Activated B cell treated with CpG ODN at 0.5 μM for 24 hours (primary cell): ENCODE measurements at regions not wholly inside any gene's neighbourhood (a gene's known extent, or its start where the extent isn't known, plus 50 kb on each side); places are given as distances from the start of the nearest gene placed in this dataset.

Source experiments
- ATAC-seq: fragments of 200-7000 bp; cut with Tn5 transposase; one replicate; pipeline ENCODE4 v1.10.0; 2021; ENCODE audit warnings: low read depth, mild to moderate bottlenecking, moderate library complexity
- CTCF ChIA-PET: fragments of 350-600 bp; sonication (Branson Sonifier 250); formaldehyde crosslinking; loops from one replicate; lab custom pipeline; 2021; ENCODE audit warnings: antibody characterized with exemption; lab: Charles Lee
- POLR2A ChIA-PET: fragments of 350-600 bp; sonication (Branson Sonifier 250); formaldehyde crosslinking; loops from one replicate; lab custom pipeline; 2021; ENCODE audit warnings: antibody characterized with exemption; lab: Charles Lee
- DNase-seq: peaks from one replicate; pipeline ENCODE4 v3.0.0; 2022
- H3K27ac Mint-ChIP-seq: one replicate; pipeline ENCODE4 v1.8.0; 2020; ENCODE audit warnings: mixed read lengths
- H3K27me3 Mint-ChIP-seq: one replicate; pipeline ENCODE4 v1.8.0; 2021; ENCODE audit warnings: mixed read lengths
- H3K36me3 Mint-ChIP-seq: one replicate; pipeline ENCODE4 v1.8.0; 2021; ENCODE audit warnings: low read depth, mixed read lengths
- H3K4me1 Mint-ChIP-seq: one replicate; pipeline ENCODE4 v1.8.0; 2021; ENCODE audit warnings: mixed read lengths
- H3K4me3 Mint-ChIP-seq: one replicate; pipeline ENCODE4 v1.8.0; 2020; ENCODE audit warnings: mild to moderate bottlenecking, mixed read lengths
- H3K9me3 Mint-ChIP-seq: one replicate; pipeline ENCODE4 v1.8.0; 2020; ENCODE audit warnings: mixed read lengths
- intact Hi-C: fragments of 100-400 bp; cut with micrococcal nuclease; formaldehyde crosslinking; loops from one replicate; pipeline ENCODE4 v1.15.1; 2024
- TF ChIP-seq, protein P1 (sequence below): fragments of 200-600 bp; IDR thresholded peaks from one replicate; pipeline ENCODE4 v1.8.0; 2022; ENCODE audit warnings: antibody characterized with exemption, mild to moderate bottlenecking

DNA sequence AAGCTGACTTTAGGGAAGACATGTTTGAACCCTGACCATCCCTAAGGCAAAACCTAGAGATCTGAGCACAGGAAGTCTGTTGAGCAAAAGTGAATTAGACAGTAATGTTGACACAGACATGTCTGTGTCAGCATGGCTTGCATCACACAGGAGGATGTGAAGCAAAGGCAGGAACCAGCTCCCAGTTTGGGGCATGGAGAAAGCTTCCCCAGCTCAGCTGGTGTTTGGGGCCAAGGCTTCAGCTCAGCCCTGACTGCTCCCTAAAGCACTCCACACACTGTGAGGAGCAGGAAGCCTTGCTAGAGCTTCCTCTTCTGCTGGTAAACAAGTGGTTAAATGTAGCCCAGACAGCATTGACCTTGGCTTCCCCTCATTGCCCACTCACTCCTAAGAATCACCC is 153.8 kb upstream of the UBL3 start:
- no peak for ATAC-seq

DNA sequence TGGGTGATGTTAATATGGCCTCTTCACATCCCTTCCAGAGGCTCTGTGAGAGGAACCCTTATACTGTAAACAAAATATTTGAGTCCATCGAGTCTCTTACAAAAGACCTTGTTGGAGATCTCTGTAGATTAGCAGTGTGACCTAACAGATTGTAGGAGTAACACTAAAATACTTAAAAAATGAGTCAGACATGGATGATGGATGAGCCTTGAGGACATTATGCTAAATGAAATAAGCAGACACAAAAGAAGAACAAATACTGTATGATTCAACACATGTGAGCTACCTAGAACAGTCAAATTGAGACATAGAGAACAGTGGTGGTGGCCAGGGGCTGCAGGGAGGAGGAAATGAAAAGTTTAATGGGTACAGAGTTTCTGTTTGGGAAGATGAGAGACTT is 152.2 kb upstream of the UBL3 start:
- Mint-ChIP-seq H3K27me3 (peaks cover 14% of the 10 kb centered on the region), H3K4me1 (no peaks in the 10 kb centered on the region), H3K4me3 (no peak overlapping the region), H3K36me3 (no peaks in the 10 kb centered on the region), H3K9me3 (no peaks in the 10 kb centered on the region), H3K27ac (no peak overlapping the region)
- ATAC-seq (no peak), DNase-seq (no peak)
- intact Hi-C loops: no loop called here
- CTCF ChIA-PET: interaction anchor here (0.7 kb wide), 1 partner anchor 231 kb away, joined by 3 read pairs; no protein-coding TSS in a partner anchor
- POLR2A ChIA-PET: no interaction called here
- TF ChIP-seq, protein P1, sequence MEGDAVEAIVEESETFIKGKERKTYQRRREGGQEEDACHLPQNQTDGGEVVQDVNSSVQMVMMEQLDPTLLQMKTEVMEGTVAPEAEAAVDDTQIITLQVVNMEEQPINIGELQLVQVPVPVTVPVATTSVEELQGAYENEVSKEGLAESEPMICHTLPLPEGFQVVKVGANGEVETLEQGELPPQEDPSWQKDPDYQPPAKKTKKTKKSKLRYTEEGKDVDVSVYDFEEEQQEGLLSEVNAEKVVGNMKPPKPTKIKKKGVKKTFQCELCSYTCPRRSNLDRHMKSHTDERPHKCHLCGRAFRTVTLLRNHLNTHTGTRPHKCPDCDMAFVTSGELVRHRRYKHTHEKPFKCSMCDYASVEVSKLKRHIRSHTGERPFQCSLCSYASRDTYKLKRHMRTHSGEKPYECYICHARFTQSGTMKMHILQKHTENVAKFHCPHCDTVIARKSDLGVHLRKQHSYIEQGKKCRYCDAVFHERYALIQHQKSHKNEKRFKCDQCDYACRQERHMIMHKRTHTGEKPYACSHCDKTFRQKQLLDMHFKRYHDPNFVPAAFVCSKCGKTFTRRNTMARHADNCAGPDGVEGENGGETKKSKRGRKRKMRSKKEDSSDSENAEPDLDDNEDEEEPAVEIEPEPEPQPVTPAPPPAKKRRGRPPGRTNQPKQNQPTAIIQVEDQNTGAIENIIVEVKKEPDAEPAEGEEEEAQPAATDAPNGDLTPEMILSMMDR: no peak

More for the DNA sequence above, 153.8 kb upstream of the UBL3 start:
- Mint-ChIP-seq H3K27ac (no peak overlapping the region), H3K27me3 (peaks cover 14% of the 10 kb centered on the region), H3K36me3 (no peaks in the 10 kb centered on the region), H3K9me3 (no peaks in the 10 kb centered on the region), H3K4me3 (no peak overlapping the region), H3K4me1 (no peaks in the 10 kb centered on the region)
- intact Hi-C loops: no loop called here
- DNase-seq: no peak
- POLR2A ChIA-PET: no interaction called here
- CTCF ChIA-PET: no interaction called here
- TF ChIP-seq, protein P1: no peak

DNA sequence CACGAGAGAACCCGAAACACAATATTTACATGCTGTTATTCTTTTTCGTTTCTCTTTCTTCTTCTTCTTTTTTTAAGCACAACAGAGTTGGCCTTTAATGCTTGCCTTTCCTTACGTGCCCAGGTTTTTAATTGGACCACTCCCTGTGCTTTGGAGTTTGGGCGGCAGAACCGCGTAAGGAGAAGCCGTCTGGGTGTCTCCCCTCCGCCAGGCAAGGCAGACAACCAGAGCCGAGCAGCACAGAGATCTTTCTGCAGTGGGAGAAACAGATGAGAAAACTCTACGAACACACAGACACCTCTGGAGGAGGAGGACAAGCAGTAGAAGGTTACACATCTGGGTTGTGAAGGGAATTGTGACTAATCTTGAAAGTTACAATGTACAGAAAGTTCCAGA is 150.0 kb upstream of the UBL3 start:
- H3K4me1 Mint-ChIP-seq: no peaks in the 10 kb centered on the region
- no peak for ATAC-seq
- H3K27me3 Mint-ChIP-seq: peaks cover 8% of the 10 kb centered on the region
- H3K4me3 Mint-ChIP-seq: no peak overlapping the region
- no peaks in the 10 kb centered on the region for H3K9me3 Mint-ChIP-seq
- TF ChIP-seq, protein P1: no peak
- intact Hi-C loops: no loop called here
- POLR2A ChIA-PET: no interaction called here
- DNase-seq: no peak
- CTCF ChIA-PET: no interaction called here
- no peak overlapping the region for H3K27ac Mint-ChIP-seq
- no peaks in the 10 kb centered on the region for H3K36me3 Mint-ChIP-seq

DNA sequence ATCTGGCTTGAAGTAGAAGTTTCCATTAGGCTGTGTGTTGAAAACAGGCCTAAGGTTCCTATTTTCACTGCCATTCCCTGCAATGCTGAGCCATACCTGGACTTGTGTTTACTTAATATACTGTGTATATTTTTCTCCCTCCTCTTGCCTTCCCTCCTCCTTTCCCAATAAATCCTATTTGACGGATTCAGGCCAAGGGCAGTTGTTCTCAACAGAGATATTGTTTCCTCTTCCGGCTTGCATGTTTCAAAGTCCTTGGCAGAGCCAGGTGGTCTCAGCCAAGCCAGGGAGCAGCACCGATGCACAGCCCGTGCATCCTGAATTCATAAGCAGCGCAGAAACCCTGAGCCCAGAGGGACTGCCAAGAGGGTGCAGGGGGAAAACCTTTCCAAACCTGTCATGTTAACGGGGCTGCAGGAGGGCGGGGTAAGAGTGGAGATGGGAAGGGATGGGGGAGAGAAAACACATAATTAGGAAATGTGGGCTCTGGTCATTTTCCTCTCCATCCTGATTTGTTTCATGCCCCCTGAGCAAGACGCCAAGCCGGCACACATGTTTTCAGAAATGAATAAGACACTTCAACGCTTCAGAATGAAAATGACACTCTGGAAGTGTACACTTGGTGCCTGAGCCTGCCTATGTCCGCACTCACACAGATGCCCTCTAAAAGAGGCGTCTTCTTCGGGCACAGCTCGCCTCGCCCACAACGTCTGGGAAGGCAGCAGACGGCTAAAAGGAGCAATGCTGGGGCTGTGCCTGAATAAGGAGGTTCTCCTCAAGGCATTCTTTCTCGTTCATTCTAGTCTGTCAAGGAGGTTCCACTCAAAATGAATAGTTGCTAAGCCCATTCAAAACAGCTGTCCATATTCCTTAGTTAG is 149.3 kb upstream of the UBL3 start:
- DNase-seq: no peak
- POLR2A ChIA-PET: no interaction called here
- H3K4me1 Mint-ChIP-seq: no peaks in the 10 kb centered on the region
- TF ChIP-seq, protein P1: no peak
- no peaks in the 10 kb centered on the region for H3K36me3 Mint-ChIP-seq
- no peak for ATAC-seq
- peaks cover 8% of the 10 kb centered on the region for H3K27me3 Mint-ChIP-seq
- CTCF ChIA-PET: no interaction called here
- intact Hi-C loops: no loop called here
- H3K4me3 Mint-ChIP-seq: no peak overlapping the region
- no peak overlapping the region for H3K27ac Mint-ChIP-seq
- no peaks in the 10 kb centered on the region for H3K9me3 Mint-ChIP-seq

DNA sequence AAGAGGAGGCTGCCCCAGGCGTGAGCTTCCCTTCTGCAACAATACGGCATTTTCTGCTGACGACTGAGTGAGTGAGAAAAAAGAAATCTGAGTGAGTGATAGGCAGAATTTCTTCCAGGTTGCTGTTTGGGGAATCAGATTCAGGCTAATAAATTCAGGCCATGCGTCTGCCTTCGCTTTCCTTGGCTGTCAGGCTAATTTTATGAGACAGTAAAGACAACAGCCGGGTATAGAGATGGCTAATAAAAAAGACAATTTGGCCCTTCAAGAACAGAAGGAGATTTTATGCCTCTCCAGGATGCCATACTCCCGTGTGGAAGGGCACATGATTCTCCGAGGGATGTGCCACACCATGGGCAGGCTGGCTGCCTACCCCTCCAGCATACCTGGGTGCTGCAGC is 145.9 kb upstream of the UBL3 start:
- CTCF ChIA-PET: no interaction called here
- no peaks in the 10 kb centered on the region for H3K4me1 Mint-ChIP-seq
- no peak overlapping the region for H3K27ac Mint-ChIP-seq
- POLR2A ChIA-PET: no interaction called here
- intact Hi-C loops: no loop called here
- H3K4me3 Mint-ChIP-seq: no peak overlapping the region
- TF ChIP-seq, protein P1: no peak
- H3K9me3 Mint-ChIP-seq: no peaks in the 10 kb centered on the region
- ATAC-seq: no peak
- no peak for DNase-seq
- H3K27me3 Mint-ChIP-seq: peaks cover 10% of the 10 kb centered on the region
- H3K36me3 Mint-ChIP-seq: no peaks in the 10 kb centered on the region
